ENCODE measurements at regions not wholly inside any gene's neighbourhood (a gene's known extent, or its start where the extent isn't known, plus 50 kb on each side); places are given as distances from the start of the nearest gene placed in this dataset.
A peak's percentile ranks its signal among the peaks of the same experiment; 100 is the strongest.

DNA sequence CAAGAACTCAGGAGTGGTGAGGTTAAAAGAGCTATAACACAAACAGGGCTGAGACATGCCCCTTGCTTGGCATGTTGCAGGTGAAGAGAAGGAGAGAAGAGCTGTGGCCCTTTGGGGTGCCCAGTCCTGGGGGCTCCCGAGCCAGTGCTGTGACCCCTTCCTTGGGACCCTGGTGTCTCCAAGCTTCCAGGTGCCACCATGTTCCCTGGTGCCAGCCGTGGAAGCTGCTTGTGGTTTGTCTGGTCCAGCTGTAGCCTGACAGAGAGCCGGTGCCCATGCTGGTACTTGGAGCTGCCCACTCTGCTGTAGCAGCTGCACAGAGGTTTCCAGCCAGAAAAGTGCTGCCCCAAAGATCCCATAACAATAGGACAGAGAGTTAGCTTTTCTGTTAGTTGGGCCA lies 159.2 kb upstream of the SLC38A2 start:
- Histone ChIP-seq H3K9me3 (ENCODE audit: control insufficient read depth in 1 of 2, insufficient read depth in 1 of 2, low read depth in 1 of 2, low read length in 2 of 2) (no peaks in the 10 kb centered on the region), H3K27ac (ENCODE audit: low read depth, low read length) (peak overlapping the region; percentile 24; the same call in 1 of the 2 replicates), H2AFZ (ENCODE audit: low read depth, low read length, poor library complexity, severe bottlenecking) (no peak overlapping the region), H3K36me3 (ENCODE audit: control insufficient read depth in 1 of 2, insufficient read depth in 2 of 2, low read length in 2 of 2) (no peaks in the 10 kb centered on the region), H4K20me1 (ENCODE audit: insufficient read depth) (no peaks in the 10 kb centered on the region), H3K9me2 (ENCODE audit: insufficient read depth) (no peaks in the 10 kb centered on the region), H3K79me2 (ENCODE audit: insufficient read depth, low read length) (no peaks in the 10 kb centered on the region), H3K9ac (ENCODE audit: low read length) (no peak overlapping the region), H3K4me1 (ENCODE audit: control insufficient read depth in 1 of 2, insufficient read depth in 2 of 2, low read length in 2 of 2) (peaks cover 31 to 33% of the 10 kb centered on the region in 2 experiments), H3K4me3 (replicated peaks in 1 of 2; ENCODE audit: low read depth in 1 of 2, low read length in 2 of 2) (no peak overlapping the region), H3K27me3 (ENCODE audit: insufficient read depth, low read length) (no peaks in the 10 kb centered on the region), H3K4me2 (ENCODE audit: low read length) (no peak overlapping the region)
- TF ChIP-seq EGR1 (IDR thresholded peaks at IDR 0.05; ENCODE audit: low read depth) (no peak), CEBPB (IDR thresholded peaks at IDR 0.05; ENCODE audit: low read depth) (no peak), SIN3A (IDR thresholded peaks at IDR 0.05; ENCODE audit: low read depth) (no peak), JUND (IDR thresholded peaks at IDR 0.05) (no peak), ELF1 (IDR thresholded peaks at IDR 0.05; ENCODE audit: borderline replicate concordance, low read depth) (no peak), SRF (IDR thresholded peaks at IDR 0.05; ENCODE audit: low read depth) (no peak)
- no TSS peak for BruUV-seq (replicated peaks)
- intact Hi-C loops (cut with micrococcal nuclease) = no loop called here
- RAD21 ChIA-PET (ENCODE audit: low non-redundant PET in 1 of 2, low total read pairs in 2 of 2, uncharacterized antibody in 2 of 2, unreplicated experiment in 2 of 2) = no interaction called here
- CTCF ChIA-PET = no interaction called here
- no peak for ATAC-seq
- POLR2A ChIA-PET = interaction anchor here (1.2 kb wide), 1 partner anchor 8 kb away, joined by 10 read pairs; no protein-coding TSS in a partner anchor
- no peak for DNase-seq (ENCODE audit: low read depth, low spot score)

DNA sequence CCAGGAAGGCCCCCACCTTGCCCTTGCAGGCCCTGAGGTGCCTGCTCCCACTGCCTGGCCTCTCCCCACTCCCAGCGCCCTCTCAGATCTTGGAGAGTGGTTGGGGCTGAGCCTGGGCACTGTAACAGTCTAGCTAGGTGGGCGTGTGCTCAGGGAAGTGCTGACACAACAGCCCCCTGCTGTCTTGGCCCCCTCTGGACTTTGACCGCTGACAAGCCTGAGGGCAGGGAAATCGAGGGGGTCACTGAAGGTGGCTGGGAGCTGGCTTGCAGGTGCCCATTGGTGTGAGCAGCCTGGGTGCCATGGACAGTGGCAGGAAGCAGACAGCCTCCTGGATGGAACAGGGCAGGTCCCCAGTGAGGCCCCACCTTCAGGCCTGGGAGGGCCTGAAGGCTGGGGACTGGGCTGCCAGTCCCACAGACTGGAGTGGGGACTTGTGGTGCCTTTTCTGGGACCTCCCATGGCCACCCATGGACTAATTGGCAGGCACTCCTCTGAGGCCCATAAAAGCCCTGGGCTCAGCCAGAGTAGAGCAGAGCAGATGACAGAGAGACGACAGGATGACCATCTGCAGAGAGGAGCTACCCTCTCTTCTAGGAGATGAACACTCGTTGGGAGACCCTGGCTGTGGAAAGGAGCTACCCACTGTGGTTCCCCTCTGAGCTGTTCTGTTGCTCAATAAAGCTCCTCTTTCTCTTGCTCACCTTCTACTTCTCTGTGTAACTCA lies 158.6 kb upstream of the SLC38A2 start:
- no peak for TF ChIP-seq TCF7L2 (IDR thresholded peaks at IDR 0.05; ENCODE audit: borderline replicate concordance, extremely low read depth, insufficient read depth, insufficient read length)
- no peak for TF ChIP-seq EGR1 (IDR thresholded peaks at IDR 0.05; ENCODE audit: low read depth)
- TF ChIP-seq, protein P1, sequence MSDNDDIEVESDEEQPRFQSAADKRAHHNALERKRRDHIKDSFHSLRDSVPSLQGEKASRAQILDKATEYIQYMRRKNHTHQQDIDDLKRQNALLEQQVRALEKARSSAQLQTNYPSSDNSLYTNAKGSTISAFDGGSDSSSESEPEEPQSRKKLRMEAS (IDR thresholded peaks at IDR 0.05) = no peak
- TF ChIP-seq, protein P2, sequence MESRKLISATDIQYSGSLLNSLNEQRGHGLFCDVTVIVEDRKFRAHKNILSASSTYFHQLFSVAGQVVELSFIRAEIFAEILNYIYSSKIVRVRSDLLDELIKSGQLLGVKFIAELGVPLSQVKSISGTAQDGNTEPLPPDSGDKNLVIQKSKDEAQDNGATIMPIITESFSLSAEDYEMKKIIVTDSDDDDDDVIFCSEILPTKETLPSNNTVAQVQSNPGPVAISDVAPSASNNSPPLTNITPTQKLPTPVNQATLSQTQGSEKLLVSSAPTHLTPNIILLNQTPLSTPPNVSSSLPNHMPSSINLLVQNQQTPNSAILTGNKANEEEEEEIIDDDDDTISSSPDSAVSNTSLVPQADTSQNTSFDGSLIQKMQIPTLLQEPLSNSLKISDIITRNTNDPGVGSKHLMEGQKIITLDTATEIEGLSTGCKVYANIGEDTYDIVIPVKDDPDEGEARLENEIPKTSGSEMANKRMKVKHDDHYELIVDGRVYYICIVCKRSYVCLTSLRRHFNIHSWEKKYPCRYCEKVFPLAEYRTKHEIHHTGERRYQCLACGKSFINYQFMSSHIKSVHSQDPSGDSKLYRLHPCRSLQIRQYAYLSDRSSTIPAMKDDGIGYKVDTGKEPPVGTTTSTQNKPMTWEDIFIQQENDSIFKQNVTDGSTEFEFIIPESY (IDR thresholded peaks at IDR 0.05; ENCODE audit: extremely low read depth, insufficient replicate concordance, low read length) = no peak
- TF ChIP-seq POLR2A (IDR thresholded peaks at IDR 0.05; ENCODE audit: borderline replicate concordance, extremely low read depth, insufficient read depth, insufficient read length) = no peak
- no peak for TF ChIP-seq POLR2AphosphoS5 (IDR thresholded peaks at IDR 0.05; ENCODE audit: low read depth, low read length)

More for the DNA sequence above, 158.6 kb upstream of the SLC38A2 start:
- no peaks in the 10 kb centered on the region for H4K20me1 ChIP-seq (ENCODE audit: insufficient read depth)
- BruUV-seq (replicated peaks) = no TSS peak
- ATAC-seq (peak; percentile 52), DNase-seq (ENCODE audit: low read depth, low spot score) (no peak)
- intact Hi-C loops (cut with micrococcal nuclease) = no loop called here
- H3K79me2 ChIP-seq (ENCODE audit: insufficient read depth, low read length) = no peaks in the 10 kb centered on the region
- no peaks in the 10 kb centered on the region for H3K9me2 ChIP-seq (ENCODE audit: insufficient read depth)
- H3K4me3 ChIP-seq (replicated peaks in 1 of 2; ENCODE audit: low read depth in 1 of 2, low read length in 2 of 2) = no peak overlapping the region
- POLR2A ChIA-PET = no interaction called here
- peaks cover 25 to 28% of the 10 kb centered on the region in 2 experiments for H3K4me1 ChIP-seq (ENCODE audit: control insufficient read depth in 1 of 2, insufficient read depth in 2 of 2, low read length in 2 of 2)
- peak overlapping the region; percentile 24; the same call in 1 of the 2 replicates for H3K27ac ChIP-seq (ENCODE audit: low read depth, low read length)
- no peak overlapping the region for H2AFZ ChIP-seq (ENCODE audit: low read depth, low read length, poor library complexity, severe bottlenecking)
- no peak overlapping the region for H3K9ac ChIP-seq (ENCODE audit: low read length)
- H3K27me3 ChIP-seq (ENCODE audit: insufficient read depth, low read length) = no peaks in the 10 kb centered on the region
- H3K9me3 ChIP-seq (ENCODE audit: control insufficient read depth in 1 of 2, insufficient read depth in 1 of 2, low read depth in 1 of 2, low read length in 2 of 2) = no peaks in the 10 kb centered on the region
- H3K36me3 ChIP-seq (ENCODE audit: control insufficient read depth in 1 of 2, insufficient read depth in 2 of 2, low read length in 2 of 2) = no peaks in the 10 kb centered on the region
- RAD21 ChIA-PET (ENCODE audit: low non-redundant PET in 1 of 2, low total read pairs in 2 of 2, uncharacterized antibody in 2 of 2, unreplicated experiment in 2 of 2) = no interaction called here
- H3K4me2 ChIP-seq (ENCODE audit: low read length) = peak overlapping the region; percentile 5; the same call in 1 of the 2 replicates
- CTCF ChIA-PET = no interaction called here

Data from HCT116 (cell line).